Heart left ventricle (tissue), 16 donors: ENCODE measurements at regions not wholly inside any gene's neighbourhood (a gene's known extent, or its start where the extent isn't known, plus 50 kb on each side); places are given as distances from the start of the nearest gene placed in this dataset.

ENCODE experiments used
- ATAC-seq, 4 donors: fragments of 200-7000 bp; cut with Tn5 transposase; one replicate each; pipeline ENCODE4 v1.9.1; 2020 to 2022; ENCODE audit warnings: moderate library complexity in 4 of 4, mild to moderate bottlenecking in 3 of 4, moderate number of reproducible peaks in 1 of 4
- DNase-seq, 5 donors: peaks; one replicate each; pipeline ENCODE4 v3.0.0-alpha.2; 2020
- H3K27ac ChIP-seq, 12 donors: fragments of 200-600 bp; sonication (generic) in 4 of 12; one replicate each; pipeline versions ENCODE4 v1.5.0 to v1.8.0; 2016 to 2022; ENCODE audit warnings: mild to moderate bottlenecking in 2 of 12
- H3K27me3 ChIP-seq, 9 donors: fragments of 200-600 bp; sonication (generic) in 2 of 9; one replicate each; pipeline versions ENCODE4 v1.5.1 to v1.8.0; 2016 to 2022; ENCODE audit warnings: mild to moderate bottlenecking in 3 of 9
- H3K36me3 ChIP-seq, 9 donors: fragments of 200-600 bp; sonication (generic) in 2 of 9; one replicate each; pipeline versions ENCODE4 v1.5.0 to v1.8.0; 2018 to 2022; ENCODE audit warnings: mild to moderate bottlenecking in 2 of 9
- H3K4me1 ChIP-seq, 12 donors: fragments of 200-600 bp; sonication (generic) in 4 of 12; one replicate each; pipeline versions ENCODE4 v1.5.0 to v1.8.0; 2016 to 2022; ENCODE audit warnings: mild to moderate bottlenecking in 3 of 12
- H3K4me3 ChIP-seq, 12 donors: fragments of 200-600 bp; sonication (generic) in 4 of 12; one replicate each; pipeline versions ENCODE4 v1.5.0 to v1.8.0; 2017 to 2022; ENCODE audit warnings: mild to moderate bottlenecking in 9 of 12, moderate library complexity in 4 of 12
- H3K9me3 ChIP-seq, 12 donors: fragments of 200-600 bp; sonication (generic) in 4 of 12; one replicate each; pipeline versions ENCODE4 v1.5.0 to v1.8.0; 2016 to 2022; ENCODE audit warnings: mild to moderate bottlenecking in 1 of 12
- POLR2A ChIP-seq, 2 donors: fragments of 450-650 bp; IDR thresholded peaks; one replicate each; pipeline ENCODE4 v1.6.1; 2017; ENCODE audit warnings: antibody characterized with exemption in 2 of 2, mild to moderate bottlenecking in 2 of 2, moderate library complexity in 2 of 2
- WGBS, 4 donors: extraction: QIAGEN DNeasy Blood & Tissue Kit in 2 of 4; methylation state at CpG; one replicate each; pipeline versions ENCODE4 v1.1.5 to v1.1.7; 2013 to 2018; 5-methylcytosine and 5-hydroxymethylcytosine counted together
- intact Hi-C, 10 donors: fragments of 100-400 bp; cut with DNase I; formaldehyde crosslinking; loops; one replicate each; pipeline versions ENCODE4 v1.11.1 to v1.14.2; 2022
- TF ChIP-seq, protein P1 (sequence below), 12 donors: fragments of 200-600 bp; sonication (generic) in 4 of 12; IDR thresholded peaks; one replicate each; pipeline versions ENCODE4 v1.5.0 to v1.8.0; 2018 to 2022; ENCODE audit warnings: antibody characterized with exemption in 12 of 12, mild to moderate bottlenecking in 5 of 12
- donor health status: ischemic (EF 13 %, LVEDD 7.1; RV severe dilation, severe dysfunction).
- donor health status: healthy with polysubstance abuse.
- donor health status: DM: no; HTN: yes; CAD: no.
- donor health status: DM: no; HTN: no; CAD: no.
- donor health status: ischemic (EF 25% LVEDD 6.9; RV normal size, moderate dysfunction).
- donor health status: ischemic (EF 25% LVEDD 5.7; RV mildly dilated, moderate dysfunction).
- donor health status: healthy.
- donor health status: DM: yes; HTN: yes; CAD: no.
- donor health status: ischemic (EF 35%, LVEDD 5.7; RV mildly dilated, moderate dysfunction).
- donor health status: nonischemic (EF 11% LVEDD 7.7; RV severe dilation, severe dysfunction).
- donor health status: DM: yes; HTN: yes; CAD: no.
- donor health status: PGD.
- donor health status: ischemic (EF 29% LVEDD 5.4; RV normal size, mild dysfunction).
- donor health status: nonischemic (EF 23%, LVEDD 6.1; RV moderate dilation, normal function).

DNA sequence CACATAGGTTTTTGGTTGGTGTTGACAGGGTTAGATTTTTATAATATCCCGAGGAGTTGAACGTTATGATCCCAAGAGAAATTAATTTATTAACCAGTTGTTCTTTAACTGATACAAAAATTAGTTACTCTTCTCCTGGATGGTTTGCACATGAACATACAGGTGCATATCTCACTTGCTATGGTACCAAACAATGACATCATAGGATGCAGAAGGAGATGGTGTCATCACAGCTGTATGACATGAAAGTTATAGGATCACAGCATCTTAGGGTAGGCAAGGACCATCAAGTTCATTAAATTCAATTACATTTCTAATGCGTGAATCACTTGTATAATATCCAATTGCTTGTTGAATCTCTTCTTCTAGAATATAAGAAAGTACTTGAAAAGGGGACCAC is 175.8 kb downstream of the PAH start:
- intact Hi-C loops, result no loop called here
- no peak for TF ChIP-seq POLR2A (IDR thresholded peaks at IDR 0.05)
- TF ChIP-seq, protein P1, sequence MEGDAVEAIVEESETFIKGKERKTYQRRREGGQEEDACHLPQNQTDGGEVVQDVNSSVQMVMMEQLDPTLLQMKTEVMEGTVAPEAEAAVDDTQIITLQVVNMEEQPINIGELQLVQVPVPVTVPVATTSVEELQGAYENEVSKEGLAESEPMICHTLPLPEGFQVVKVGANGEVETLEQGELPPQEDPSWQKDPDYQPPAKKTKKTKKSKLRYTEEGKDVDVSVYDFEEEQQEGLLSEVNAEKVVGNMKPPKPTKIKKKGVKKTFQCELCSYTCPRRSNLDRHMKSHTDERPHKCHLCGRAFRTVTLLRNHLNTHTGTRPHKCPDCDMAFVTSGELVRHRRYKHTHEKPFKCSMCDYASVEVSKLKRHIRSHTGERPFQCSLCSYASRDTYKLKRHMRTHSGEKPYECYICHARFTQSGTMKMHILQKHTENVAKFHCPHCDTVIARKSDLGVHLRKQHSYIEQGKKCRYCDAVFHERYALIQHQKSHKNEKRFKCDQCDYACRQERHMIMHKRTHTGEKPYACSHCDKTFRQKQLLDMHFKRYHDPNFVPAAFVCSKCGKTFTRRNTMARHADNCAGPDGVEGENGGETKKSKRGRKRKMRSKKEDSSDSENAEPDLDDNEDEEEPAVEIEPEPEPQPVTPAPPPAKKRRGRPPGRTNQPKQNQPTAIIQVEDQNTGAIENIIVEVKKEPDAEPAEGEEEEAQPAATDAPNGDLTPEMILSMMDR (IDR thresholded peaks at IDR 0.05), result no peak
- H3K27ac ChIP-seq, result no peak overlapping the region
- H3K4me3 ChIP-seq, result no peak overlapping the region
- DNase-seq (no peak), ATAC-seq (no peak)
- no peaks in the 10 kb centered on the region for H3K36me3 ChIP-seq
- H3K9me3 ChIP-seq, result peaks cover 0 to 4% (median 0%) of the 10 kb centered on the region in 12 donors
- no peaks in the 10 kb centered on the region for H3K27me3 ChIP-seq
- peaks cover 0 to 8% (median 0%) of the 10 kb centered on the region in 12 donors for H3K4me1 ChIP-seq
- WGBS, 4 donors, result 72 to 84% (median 78%) methylated on average over 3 of the region's 3 CpGs

DNA sequence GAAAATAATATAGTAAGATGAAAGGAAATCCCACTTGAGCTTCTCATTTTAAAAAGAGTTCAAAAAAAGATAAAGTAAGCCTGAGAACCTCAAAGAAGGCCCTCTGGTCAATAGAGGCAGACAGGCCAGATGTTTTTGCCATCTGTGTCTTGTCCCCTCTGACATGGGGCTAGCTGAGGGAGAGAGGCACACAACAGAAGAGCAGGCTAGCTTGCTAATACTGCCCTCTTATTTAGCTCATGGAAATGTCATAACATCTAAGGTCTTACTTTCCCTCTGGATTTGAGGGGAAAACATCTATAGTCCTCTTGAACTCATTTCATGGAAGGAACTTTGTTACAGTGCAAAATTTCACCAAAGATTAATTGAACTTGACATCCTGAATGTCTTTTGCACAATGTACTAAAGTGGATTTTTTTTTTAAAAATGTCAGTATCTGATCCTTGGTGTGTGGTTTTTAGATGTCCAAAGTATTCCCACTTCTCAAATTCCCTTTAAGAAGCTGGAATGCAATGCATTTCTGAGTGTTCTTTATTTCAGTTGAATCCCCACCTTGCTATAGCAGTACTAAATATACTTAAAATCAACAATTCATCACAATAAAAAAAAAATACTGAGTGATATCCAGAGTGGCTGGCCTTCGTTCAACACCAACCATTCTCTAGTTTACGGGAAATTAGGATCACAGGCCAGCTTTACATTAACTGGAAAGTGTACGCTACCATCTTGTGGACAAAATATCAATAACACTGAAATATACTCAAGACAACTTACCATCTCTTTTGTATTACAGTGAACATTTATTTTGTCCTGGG is 176.7 kb downstream of the PAH start:
- no peak overlapping the region for H3K27ac ChIP-seq
- intact Hi-C loops, result no loop called here
- H3K27me3 ChIP-seq, result no peaks in the 10 kb centered on the region
- ATAC-seq (peak in 1 of 4 donors; percentile 28), DNase-seq (no peak)
- WGBS, 4 donors, result 27 to 37% (median 32%) methylated on average over 3 of the region's 3 CpGs
- no peak overlapping the region for H3K4me3 ChIP-seq
- H3K9me3 ChIP-seq, result peaks cover 0 to 6% (median 0%) of the 10 kb centered on the region in 12 donors
- TF ChIP-seq POLR2A (IDR thresholded peaks at IDR 0.05), result no peak
- TF ChIP-seq, protein P1 (IDR thresholded peaks at IDR 0.05), result peak in 1 of 12 donors; percentile 10
- H3K36me3 ChIP-seq, result no peaks in the 10 kb centered on the region
- H3K4me1 ChIP-seq, result peaks cover 0 to 8% (median 0%) of the 10 kb centered on the region in 12 donors

DNA sequence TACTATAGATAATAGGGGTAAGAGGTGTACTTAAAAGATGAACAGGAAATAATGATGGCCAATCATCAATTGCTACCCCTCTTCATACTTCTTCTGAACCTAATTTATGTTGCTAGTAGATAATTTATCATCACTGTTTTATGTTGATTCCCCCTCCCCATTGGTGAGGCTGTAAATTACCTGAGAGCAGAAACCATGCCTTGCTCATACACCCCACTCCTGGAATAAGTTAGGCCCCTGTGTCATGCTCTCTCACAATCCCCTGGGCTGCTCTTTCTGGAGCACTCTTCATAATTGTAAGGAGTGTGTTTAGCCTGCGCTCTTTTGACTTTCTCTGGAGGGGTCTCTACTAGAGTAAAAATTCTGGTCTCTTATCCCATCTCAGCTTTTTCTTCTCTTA is 180.7 kb downstream of the PAH start:
- H3K36me3 ChIP-seq, result no peaks in the 10 kb centered on the region
- no peaks in the 10 kb centered on the region for H3K27me3 ChIP-seq
- ATAC-seq (no peak), DNase-seq (no peak)
- no peak overlapping the region for H3K27ac ChIP-seq
- peaks cover 0 to 6% (median 0%) of the 10 kb centered on the region in 12 donors for H3K9me3 ChIP-seq
- intact Hi-C loops, result no loop called here
- H3K4me1 ChIP-seq, result peaks cover 0 to 8% (median 0%) of the 10 kb centered on the region in 12 donors
- WGBS, 4 donors, result 92 to 100% (median 94%) methylated on average over 1 of the region's 1 CpG
- H3K4me3 ChIP-seq, result no peak overlapping the region
- TF ChIP-seq, protein P1 (IDR thresholded peaks at IDR 0.05), result no peak
- TF ChIP-seq POLR2A (IDR thresholded peaks at IDR 0.05), result no peak

DNA sequence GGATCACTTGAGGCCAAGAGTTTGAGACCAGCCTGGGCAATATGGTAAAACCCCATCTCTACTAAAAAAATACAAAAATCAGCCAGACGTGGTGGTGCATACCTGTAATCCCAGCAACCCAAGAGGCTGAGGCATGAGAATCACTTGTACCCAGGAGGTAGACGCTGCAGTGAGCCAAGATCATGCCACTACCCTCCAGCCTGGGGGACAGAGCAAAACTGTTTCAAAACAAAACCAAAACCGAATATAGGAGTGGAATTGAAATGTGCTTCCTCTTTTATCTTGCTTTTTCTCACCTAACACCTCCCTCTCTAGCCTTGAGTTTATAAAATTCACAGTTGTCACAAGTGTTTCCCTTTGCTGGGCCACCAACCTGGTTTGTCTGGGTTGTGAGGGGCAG is 181.9 kb downstream of the PAH start:
- ATAC-seq (no peak), DNase-seq (no peak)
- H3K4me1 ChIP-seq, result peaks cover 0 to 6% (median 0%) of the 10 kb centered on the region in 12 donors
- no peaks in the 10 kb centered on the region for H3K36me3 ChIP-seq
- H3K4me3 ChIP-seq, result no peak overlapping the region
- TF ChIP-seq, protein P1 (IDR thresholded peaks at IDR 0.05), result no peak
- TF ChIP-seq POLR2A (IDR thresholded peaks at IDR 0.05), result no peak
- 68 to 79% (median 73%) methylated on average over 3 of the region's 3 CpGs for WGBS, 4 donors
- no peak overlapping the region for H3K27ac ChIP-seq
- intact Hi-C loops, result no loop called here
- H3K9me3 ChIP-seq, result peaks cover 0 to 6% (median 0%) of the 10 kb centered on the region in 12 donors
- no peaks in the 10 kb centered on the region for H3K27me3 ChIP-seq
